NCI-H524 treated with DMSO at 0.1 percent for 48 hours (cell line): ENCODE measurements at regions not wholly inside any gene's neighbourhood (a gene's known extent, or its start where the extent isn't known, plus 50 kb on each side); places are given as distances from the start of the nearest gene placed in this dataset.
"Not testable (repeated sequence)": the region's sequence is repeated elsewhere in the genome, so short reads cannot be mapped to it uniquely, and the experiment has no call there.

Source experiments
- DNase-seq: peaks from one replicate; lab custom pipeline; 2025; lab: John Stamatoyannopoulos, UW

GRCh38 chr13:53101883-53102282 is 73.3 kb downstream of the OLFM4 start:
- DNase-seq: no peak

- no peak for DNase-seq
These were observed 75.5 kb downstream of the OLFM4 start for GRCh38 chr13:53104136-53104535.

- no peak for DNase-seq
These were observed 76.9 kb downstream of the OLFM4 start for GRCh38 chr13:53105477-53105876.

DNA sequence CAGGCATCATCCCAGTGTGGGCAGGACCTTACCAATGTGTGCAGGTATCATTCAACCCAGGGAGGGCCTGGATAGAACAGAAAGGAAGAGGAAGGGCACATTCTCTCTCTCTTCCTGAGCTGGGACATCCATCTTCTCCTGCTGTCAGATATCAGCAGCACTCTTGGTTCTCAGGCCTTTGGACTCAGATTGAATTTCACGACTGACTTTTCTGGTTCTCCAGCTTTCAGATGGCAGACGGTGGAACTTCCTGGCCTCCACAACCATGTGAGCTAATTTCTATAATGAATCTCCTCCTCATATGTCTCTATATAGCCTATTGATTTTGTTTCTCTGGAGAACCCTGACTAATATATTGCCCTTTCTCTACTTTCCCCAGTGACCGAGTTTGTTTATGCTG is 77.3 kb downstream of the OLFM4 start:
- DNase-seq: no peak

DNA sequence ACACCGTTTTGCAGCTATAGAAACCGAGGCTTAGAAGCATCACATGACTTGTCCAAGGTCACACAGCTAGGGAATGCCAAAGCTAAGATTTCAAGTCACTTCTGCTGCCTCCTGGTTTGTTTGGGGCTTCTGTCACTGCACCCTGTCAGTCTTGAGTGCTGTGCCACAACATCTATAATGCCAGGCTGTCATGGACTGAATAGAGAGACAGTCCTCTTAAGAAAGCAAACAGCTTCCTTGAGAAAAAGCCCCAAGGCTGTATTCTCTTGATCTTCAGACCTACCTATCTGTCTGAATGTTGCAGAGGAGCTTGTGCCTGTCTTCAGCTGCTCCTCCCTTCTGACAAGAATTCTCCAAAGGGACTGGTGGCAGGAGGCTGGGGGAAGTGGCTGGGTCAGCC is 81.6 kb downstream of the OLFM4 start:
- DNase-seq: no peak

GRCh38 chr13:53110614-53111013 is 82.0 kb downstream of the OLFM4 start:
- DNase-seq: no peak

- DNase-seq: no peak
These were observed 83.9 kb downstream of the OLFM4 start for GRCh38 chr13:53112522-53112921.

DNA sequence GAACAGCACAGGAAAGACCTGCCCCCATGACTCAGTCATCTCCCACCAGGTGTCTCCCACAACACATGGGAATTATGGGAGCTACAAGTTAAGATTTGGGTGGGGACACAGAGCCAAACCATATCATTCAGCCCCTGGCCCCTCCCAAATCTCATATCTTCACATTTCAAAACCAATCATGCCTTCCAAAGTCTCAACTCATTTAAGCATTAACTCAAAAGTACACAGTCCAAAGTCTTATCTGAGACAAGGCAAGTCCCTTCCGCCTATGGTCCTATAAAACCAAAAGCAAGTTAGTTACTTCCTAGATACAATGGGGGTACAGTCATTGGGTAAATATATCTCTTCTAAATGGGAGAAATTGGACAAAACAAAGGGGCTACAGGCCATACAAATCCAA is 88.4 kb downstream of the OLFM4 start:
- DNase-seq: not testable (repeated sequence)

GRCh38 chr13:53121131-53121773 is 92.6 kb downstream of the OLFM4 start:
- DNase-seq: no peak

DNA sequence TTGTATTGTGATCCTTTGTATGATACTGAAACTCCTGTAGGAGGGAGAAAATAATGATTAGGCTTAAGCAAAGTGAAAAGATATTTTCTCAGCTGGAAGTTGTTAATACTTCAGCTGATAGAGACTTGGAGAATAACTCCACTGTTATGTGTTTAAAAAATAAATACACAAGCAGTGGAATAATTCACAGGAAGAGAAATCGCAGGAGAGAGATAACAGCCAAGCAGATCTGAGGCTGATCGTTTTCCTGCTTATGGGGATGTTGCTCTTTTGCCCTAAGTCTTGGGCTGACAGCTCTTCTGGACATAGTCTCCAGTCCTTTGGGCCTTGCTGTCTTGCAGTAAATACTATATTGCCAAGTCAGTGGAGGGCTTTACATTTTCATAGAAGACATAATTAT is 93.3 kb downstream of the OLFM4 start:
- no peak for DNase-seq

GRCh38 chr13:53123536-53123935 is 94.9 kb downstream of the OLFM4 start:
- DNase-seq: no peak

- DNase-seq: no peak
These were observed 96.0 kb downstream of the OLFM4 start for GRCh38 chr13:53124623-53125022.

- no peak for DNase-seq
These were observed 98.2 kb downstream of the OLFM4 start for GRCh38 chr13:53126841-53127245.

DNA sequence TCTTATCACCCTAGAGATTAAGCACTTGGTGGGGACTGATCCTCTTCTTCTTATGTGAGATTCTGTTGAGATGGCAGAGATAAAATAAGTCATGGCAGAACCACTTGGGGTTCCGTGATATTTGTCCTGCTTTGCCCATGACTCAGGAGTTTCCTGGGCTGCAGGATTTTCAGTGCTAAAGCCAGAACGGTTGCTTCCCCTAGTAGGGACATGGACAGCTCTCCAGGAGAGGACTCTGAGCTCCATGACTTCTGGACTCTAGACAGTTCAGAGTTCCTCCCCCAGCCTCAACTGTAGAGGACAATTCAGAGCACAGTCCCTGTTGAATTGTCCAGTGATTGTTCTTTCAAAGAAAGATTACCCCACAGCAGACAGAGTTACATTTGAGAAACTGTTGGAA is 98.8 kb downstream of the OLFM4 start:
- DNase-seq: no peak

- DNase-seq: no peak
These were observed 101.3 kb downstream of the OLFM4 start for GRCh38 chr13:53129864-53130393.

DNA sequence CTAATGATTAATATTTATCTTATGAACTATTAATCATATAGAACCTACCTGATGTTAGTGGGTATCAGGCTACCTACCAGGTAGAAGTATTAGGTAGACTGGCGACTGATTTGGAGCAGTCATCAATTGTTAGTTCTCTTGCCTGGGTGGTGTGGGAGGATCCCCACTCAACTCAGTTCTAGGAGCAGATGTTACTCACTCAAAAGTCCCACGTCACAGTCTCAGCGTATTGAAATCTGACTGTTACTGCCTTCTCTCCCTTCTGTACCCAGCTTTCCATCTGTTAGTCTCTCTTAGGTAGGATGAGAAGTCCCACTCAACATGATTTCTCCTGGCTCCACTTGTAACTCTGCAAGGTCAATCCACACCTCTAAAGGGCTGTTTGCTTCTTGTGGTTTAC is 102.7 kb downstream of the OLFM4 start:
- peak; percentile 71 for DNase-seq

DNA sequence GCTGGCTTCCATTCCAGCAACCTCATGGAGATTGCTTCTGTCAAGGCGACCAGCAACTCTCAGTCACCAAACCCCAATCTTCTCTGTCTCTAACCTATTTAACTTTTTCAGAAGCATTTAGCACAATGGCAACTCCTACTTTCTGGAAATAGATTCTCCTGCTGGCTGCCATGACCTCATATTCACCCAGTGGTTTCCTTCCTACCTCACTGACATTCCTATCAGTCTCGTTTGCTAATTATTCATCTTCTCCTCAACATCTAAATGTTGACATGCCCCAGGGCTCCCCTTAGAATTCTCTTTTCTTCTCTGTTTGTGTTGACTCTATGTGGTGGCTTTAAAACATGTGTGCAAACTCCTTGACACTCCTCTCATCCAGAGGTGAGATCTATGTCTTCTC is 106.7 kb downstream of the OLFM4 start:
- no peak for DNase-seq

DNA sequence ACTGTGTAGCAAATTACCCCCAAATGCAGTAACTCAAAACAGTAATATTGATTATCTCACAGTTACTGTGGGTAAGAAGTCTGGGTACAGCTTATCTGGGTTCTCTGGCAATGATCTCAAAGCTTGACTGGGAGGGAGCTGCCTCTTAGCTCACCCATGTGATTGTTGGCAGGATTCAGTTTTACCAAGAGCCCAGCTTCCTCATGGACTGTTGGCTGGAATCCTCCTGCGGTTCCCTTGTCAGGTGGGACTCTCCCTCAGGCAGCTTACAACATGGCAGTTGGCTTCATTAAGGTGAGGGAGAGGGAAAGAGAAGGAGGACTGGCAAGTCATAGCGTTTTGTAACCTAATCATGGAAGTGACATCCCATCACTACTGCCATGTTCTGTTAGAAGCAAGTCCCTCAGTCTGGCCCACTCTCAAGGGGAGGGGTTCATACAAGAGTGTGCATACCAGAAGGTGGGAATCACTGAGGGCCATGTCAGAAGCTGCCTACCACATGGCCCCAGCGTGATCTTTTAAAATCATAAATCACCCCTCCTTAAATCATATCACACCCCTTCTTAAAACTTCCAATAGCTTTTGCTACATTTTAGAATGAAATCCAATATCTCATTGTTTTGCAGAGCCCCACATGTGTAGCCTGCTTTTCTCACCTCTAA is 108.1 kb downstream of the OLFM4 start:
- no peak for DNase-seq

GRCh38 chr13:53137779-53138178 is 109.2 kb downstream of the OLFM4 start:
- DNase-seq: no peak

DNA sequence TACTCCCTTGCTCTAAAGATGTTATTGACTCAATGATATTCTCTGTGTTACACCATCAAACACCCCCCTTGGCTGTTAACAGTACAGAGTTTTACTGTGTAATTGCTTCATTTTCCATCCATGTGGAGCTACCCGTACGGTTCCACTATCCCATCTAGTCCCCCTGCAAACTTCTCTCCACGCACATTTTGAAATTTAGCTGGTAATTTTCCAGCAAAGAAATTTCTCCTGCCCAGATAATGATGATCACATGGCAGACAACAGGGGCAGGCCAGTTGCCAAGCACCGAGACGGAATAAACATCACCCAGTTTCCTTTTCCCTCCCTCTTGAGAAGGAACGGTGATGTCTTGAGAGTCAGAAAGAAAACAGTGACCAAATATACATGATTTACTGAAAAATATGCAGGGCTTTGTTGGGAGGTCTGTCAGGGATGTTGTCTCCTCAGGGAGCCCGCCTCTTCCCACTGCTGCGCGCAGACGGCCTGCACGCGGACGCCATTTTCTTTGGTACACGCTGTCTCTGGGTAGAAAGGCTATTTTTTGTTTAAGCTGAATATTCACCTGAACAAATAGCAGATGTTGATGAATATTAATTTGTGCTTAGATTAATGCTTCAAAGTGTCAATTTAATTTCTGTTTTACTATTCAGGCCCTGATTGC is 109.9 kb downstream of the OLFM4 start:
- no peak for DNase-seq

DNA sequence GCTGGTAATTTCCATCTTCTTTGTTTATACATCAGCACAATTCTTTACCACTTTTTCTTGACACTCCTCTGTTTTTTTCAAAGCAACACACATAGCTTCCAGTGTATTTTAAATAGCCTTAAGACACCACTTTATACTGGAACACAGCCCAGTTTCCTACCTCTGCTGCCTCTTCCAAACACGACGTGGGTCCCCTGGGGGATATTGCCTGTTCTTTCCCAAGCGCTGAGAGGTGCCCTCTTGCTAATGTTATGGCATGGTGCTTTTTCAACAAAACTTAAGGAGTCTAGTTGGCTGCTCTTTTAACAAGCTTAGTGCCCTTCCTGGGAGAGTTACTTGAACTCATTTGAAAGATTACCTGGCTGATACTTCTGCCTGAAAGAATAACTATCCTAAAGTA is 112.7 kb downstream of the OLFM4 start:
- peak; percentile 39 for DNase-seq

DNA sequence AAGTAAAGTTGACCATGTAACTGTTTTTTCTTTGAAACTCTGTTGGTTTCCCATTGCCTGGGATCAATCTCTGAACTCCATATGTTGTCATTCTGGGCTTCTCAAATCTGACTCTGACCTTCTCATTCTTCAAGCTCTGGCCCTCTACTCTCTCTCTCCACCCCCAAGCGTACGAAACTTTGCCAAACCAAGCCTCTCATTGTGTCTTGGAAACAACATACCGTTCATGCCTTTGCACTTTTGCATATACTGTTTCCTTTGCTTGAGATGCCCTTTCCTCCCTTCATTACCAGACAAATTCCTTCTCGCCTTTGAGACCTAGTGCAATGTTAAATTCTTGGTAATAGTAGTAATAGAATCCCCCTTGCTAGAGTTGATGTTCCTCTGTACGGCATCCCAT is 113.7 kb downstream of the OLFM4 start:
- DNase-seq: no peak

DNA sequence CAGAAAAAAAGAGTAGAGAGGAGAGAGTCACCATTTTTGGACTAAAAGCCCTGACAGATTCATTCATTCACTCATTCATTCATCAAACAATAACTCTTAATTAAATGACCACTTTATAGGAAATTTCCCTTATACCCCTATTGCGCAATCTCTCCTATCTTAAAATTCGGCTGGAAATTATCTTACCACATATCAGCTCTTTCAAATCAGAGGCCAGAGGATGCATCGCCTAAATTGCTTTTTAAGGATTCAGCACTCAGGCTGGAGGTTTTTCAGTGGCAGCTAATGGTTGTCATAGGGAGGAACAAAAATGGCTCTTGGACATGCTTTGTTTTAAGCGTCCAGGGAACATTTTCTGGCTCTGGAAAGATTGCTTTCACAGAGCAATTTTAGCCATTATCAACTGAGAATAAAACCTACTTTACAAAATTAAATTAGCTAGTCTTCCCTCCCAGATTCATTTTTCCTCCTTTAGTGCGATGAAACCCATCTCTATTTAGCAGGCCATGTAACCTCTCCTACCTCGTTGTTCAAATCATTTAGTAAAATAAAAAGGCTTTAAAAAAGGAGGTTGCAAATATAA is 115.2 kb downstream of the OLFM4 start:
- no peak for DNase-seq
